ENCODE measurements at regions not wholly inside any gene's neighbourhood (a gene's known extent, or its start where the extent isn't known, plus 50 kb on each side); places are given as distances from the start of the nearest gene placed in this dataset.

GRCh38 chrX:122188751-122189150 is 995.3 kb upstream of the GRIA3 start:
- 64 to 73% (median 69%) methylated on average over 2 of the region's 2 CpGs for WGBS, 3 donors
- H3K27ac ChIP-seq, result no peak overlapping the region
- H3K9me3 ChIP-seq, result no peaks in the 10 kb centered on the region
- intact Hi-C loops (cut with DNase I), result no loop called here
- no peak for TF ChIP-seq EP300 (IDR thresholded peaks at IDR 0.05)
- TF ChIP-seq POLR2A (IDR thresholded peaks at IDR 0.05), result no peak
- no peak for TF ChIP-seq CTCF (IDR thresholded peaks at IDR 0.05)
- no peak for DNase-seq
- H3K4me3 ChIP-seq, result no peak overlapping the region
- no peaks in the 10 kb centered on the region for H3K36me3 ChIP-seq
- H3K27me3 ChIP-seq, result no peaks in the 10 kb centered on the region
- H3K4me1 ChIP-seq (ENCODE audit: insufficient read depth), result no peaks in the 10 kb centered on the region

GRCh38 chrX:122196343-122196742 is 987.7 kb upstream of the GRIA3 start:
- Histone ChIP-seq H3K36me3 (no peaks in the 10 kb centered on the region), H3K9me3 (no peaks in the 10 kb centered on the region), H3K4me3 (no peak overlapping the region), H3K27ac (no peak overlapping the region), H3K27me3 (no peaks in the 10 kb centered on the region), H3K4me1 (ENCODE audit: insufficient read depth) (no peaks in the 10 kb centered on the region)
- DNase-seq, result no peak
- WGBS, 3 donors, result 38 to 42% (median 39%) methylated on average over 5 of the region's 5 CpGs
- intact Hi-C loops (cut with DNase I), result no loop called here
- no peak for TF ChIP-seq EP300 (IDR thresholded peaks at IDR 0.05)
- TF ChIP-seq CTCF (IDR thresholded peaks at IDR 0.05), result no peak
- no peak for TF ChIP-seq POLR2A (IDR thresholded peaks at IDR 0.05)

GRCh38 chrX:122203399-122203798 is 980.7 kb upstream of the GRIA3 start:
- no peak for DNase-seq
- Histone ChIP-seq H3K4me1 (ENCODE audit: insufficient read depth) (no peaks in the 10 kb centered on the region), H3K27me3 (no peaks in the 10 kb centered on the region), H3K9me3 (no peaks in the 10 kb centered on the region), H3K4me3 (no peak overlapping the region), H3K36me3 (no peaks in the 10 kb centered on the region), H3K27ac (no peak overlapping the region)
- no peak for TF ChIP-seq POLR2A (IDR thresholded peaks at IDR 0.05)
- no peak for TF ChIP-seq CTCF (IDR thresholded peaks at IDR 0.05)
- no peak for TF ChIP-seq EP300 (IDR thresholded peaks at IDR 0.05)
- intact Hi-C loops (cut with DNase I), result no loop called here
- WGBS, 3 donors, result 29 to 39% (median 34%) methylated on average over 3 of the region's 3 CpGs

GRCh38 chrX:122218666-122219065 is 965.4 kb upstream of the GRIA3 start:
- TF ChIP-seq EP300 (IDR thresholded peaks at IDR 0.05) (no peak), POLR2A (IDR thresholded peaks at IDR 0.05) (no peak), CTCF (IDR thresholded peaks at IDR 0.05) (no peak)
- H3K27ac ChIP-seq, result no peak overlapping the region
- DNase-seq, result no peak
- no peaks in the 10 kb centered on the region for H3K4me1 ChIP-seq (ENCODE audit: insufficient read depth)
- no peaks in the 10 kb centered on the region for H3K27me3 ChIP-seq
- intact Hi-C loops (cut with DNase I), result no loop called here
- WGBS, 3 donors, result 60 to 75% (median 62%) methylated on average over 4 of the region's 4 CpGs
- H3K9me3 ChIP-seq, result no peaks in the 10 kb centered on the region
- H3K36me3 ChIP-seq, result no peaks in the 10 kb centered on the region
- no peak overlapping the region for H3K4me3 ChIP-seq

- Histone ChIP-seq H3K9me3 (no peaks in the 10 kb centered on the region), H3K27ac (no peak overlapping the region), H3K27me3 (no peaks in the 10 kb centered on the region), H3K4me3 (no peak overlapping the region), H3K36me3 (no peaks in the 10 kb centered on the region), H3K4me1 (ENCODE audit: insufficient read depth) (no peaks in the 10 kb centered on the region)
- no peak for DNase-seq
- 55 to 73% (median 62%) methylated on average over 1 of the region's 1 CpG for WGBS, 3 donors
- intact Hi-C loops (cut with DNase I), result no loop called here
- TF ChIP-seq CTCF (IDR thresholded peaks at IDR 0.05) (no peak), POLR2A (IDR thresholded peaks at IDR 0.05) (no peak), EP300 (IDR thresholded peaks at IDR 0.05) (no peak)
These were observed 964.9 kb upstream of the GRIA3 start for GRCh38 chrX:122219226-122219625.

Data from ovary (tissue), 7 donors.